ENCODE measurements at regions not wholly inside any gene's neighbourhood (a gene's known extent, or its start where the extent isn't known, plus 50 kb on each side); places are given as distances from the start of the nearest gene placed in this dataset.
"Not testable (repeated sequence)": the region's sequence is repeated elsewhere in the genome, so short reads cannot be mapped to it uniquely, and the experiment has no call there.

DNA sequence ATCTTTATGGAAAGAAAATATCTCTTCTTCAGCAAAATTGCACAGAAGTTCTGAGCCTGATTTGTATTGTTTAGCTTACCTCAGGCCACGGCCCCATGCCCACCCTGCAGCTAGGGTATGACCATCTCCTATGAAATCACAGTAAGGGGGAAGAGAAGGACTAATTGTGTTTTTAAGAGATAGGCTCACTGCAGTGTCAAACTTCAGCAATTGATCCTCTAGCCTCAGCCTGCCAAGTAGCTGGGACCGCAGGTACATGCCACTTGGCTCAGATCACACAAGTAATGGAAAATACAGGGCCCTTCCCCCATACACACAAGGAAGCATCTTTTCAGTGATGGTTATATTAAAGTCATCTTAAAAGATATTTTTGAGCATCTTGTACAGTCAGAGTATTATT, 60.0 kb downstream of the DMAC1 start:
- FAIRE-seq: no peak

DNA sequence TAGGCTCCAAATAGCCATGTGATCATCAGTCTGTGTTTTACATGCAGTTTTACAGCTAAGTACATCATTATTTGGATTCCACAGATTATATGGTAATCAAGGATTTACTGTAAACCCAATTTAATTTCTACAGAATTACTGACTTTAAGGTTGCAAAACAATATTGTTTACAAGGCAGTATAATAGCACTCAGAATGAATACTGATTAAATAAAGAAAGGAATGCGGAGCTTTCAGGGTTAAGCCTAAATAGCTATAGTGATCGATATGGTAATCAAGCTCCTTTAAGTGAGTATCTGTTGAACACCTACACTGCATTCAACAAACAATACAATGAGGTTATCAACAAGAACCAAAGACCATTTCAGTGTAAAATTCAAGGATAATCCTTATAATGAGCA, 64.3 kb downstream of the DMAC1 start:
- FAIRE-seq: no peak

DNA sequence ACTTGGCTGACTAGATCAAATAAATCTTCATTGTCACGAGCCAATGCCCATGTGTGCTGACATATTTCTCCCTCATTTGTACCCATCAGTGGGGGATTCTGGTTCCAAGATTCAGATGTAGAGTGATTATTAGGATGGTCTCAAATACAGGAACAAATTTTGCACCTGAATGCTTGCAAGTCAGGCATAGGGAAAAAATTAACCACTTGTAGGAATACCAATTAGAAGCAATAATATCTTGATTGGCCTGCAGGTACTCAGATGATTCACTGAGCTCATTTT, 69.5 kb downstream of the DMAC1 start:
- FAIRE-seq: no peak

DNA sequence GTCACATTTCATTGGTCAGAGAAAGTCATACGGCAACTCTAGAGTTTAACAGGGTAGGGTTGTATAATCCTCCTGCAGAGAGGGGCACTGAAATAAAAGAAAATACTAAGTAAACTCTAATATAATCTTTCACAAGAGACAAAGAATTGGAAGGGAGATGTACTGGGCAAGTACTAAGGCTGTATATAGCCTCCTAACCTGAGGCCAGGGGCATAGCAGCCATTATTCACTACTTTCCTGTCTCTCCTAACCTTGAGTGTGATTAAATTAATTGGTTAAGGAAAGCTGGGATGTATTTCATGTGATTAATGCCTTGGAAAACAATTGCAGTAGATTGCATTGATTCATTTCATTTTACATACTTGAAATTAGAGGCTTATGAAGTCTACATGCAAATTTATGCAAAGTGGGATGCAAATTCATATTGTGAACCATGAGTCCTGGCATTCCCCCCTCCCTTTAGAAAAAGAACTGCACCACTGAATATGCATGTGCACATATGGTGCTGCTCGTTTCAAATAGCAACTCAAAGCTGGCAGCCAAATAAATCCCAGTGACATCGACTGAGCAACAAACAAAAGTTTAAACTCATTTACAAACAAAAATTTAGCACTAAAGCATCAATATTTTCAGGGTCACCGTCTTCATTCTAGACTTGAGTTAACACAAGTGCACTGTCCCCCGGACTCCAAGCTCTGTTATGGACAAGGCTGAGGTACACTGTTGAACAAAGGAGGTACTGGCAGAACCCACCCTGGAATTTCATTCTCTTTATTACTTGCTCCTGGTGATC, 70.0 kb downstream of the DMAC1 start:
- no peak for FAIRE-seq

DNA sequence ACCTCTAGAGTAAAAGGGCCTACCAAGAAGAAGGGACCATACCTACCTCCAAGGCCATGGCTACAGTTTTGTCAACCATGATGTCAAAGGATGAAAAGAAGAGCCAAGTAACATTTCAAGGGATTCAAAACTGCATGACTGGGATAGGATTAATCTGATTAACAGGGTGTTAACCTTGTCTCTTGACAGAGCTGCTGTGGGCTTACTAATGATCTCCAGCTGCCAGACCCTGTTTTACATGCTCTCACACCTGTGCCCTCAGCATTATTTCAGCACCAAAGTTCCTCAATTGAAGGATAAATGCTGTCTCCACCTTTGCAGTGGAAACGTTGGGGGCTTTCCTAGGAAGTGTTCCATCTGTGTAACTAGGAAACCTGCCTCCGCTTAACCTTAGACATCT, 78.3 kb downstream of the DMAC1 start:
- no peak for FAIRE-seq

DNA sequence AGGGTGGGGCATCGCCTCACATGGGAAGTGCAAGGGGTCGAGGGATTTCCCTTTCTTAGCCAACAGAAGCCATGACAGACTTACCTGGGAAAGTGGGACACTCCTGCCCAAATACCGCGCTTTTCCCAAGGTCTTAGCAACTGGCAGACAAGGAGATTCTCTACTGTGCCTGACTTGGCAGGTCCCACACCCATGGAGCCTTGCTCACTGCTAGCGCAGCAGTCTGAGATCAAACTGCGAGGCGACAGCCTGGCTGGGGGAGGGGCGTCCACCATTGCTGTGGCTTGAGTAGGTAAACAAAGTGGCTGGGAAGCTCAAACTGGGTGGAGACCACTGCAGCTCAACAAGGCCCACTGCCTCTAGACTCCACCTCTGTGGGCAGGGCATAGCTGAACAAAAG, 86.5 kb downstream of the DMAC1 start:
- not testable (repeated sequence) for FAIRE-seq

DNA sequence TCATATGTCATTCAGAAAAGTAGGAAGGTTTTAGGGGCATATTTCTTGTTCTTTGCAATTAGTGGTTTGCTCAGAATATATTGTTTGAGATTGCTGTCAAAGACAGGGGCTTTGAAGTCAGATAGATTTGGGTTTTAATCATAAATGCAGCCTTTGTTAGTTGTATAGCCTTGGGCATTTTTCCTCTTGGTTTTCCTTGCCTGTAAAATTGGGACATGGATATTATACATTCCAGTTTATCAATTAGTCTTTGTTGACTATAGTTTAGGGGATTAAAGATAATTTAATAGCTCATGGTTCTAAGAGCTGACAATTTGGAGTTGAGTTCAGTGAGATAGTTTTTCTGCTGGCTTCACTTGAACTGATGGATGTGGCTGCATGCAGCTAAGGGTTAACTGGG, 88.9 kb downstream of the DMAC1 start:
- FAIRE-seq: no peak

DNA sequence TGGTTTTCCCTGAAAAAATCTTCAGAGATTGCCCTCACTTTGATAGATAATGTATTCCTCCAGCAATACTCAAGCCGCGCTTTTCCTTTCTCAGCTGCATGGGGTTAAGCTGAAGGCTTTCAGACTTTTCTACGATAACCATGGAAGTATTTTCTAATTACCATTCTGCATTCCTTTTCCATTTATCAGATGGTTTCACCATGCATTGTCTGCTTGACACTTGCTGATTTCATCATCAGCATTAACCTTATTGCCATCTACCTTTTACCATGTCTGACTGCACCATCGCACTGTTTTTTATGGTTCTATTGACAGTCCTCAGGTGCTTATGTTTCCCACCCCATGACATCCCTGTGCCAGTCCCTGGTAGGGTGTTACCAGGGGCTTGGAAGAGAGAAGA, 91.6 kb downstream of the DMAC1 start:
- FAIRE-seq: no peak

DNA sequence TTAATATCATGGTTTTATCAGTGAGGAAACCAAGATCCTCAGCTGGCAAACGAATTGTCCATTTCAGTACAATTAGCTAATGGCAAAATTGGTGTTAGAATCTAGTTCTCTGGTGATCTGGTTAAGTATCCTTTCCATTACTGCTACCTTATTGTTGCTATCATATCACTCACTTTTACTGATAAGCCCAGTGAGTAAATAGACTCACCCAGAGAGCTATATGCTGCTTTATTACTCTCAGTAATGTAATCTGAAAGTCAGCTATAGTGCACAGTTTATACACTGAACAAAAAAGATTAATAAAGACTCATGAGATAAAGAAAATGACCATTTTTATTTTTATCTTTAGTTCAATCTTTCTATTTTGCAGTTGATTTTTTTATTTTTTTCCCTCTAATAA, 95.0 kb downstream of the DMAC1 start:
- FAIRE-seq: no peak

DNA sequence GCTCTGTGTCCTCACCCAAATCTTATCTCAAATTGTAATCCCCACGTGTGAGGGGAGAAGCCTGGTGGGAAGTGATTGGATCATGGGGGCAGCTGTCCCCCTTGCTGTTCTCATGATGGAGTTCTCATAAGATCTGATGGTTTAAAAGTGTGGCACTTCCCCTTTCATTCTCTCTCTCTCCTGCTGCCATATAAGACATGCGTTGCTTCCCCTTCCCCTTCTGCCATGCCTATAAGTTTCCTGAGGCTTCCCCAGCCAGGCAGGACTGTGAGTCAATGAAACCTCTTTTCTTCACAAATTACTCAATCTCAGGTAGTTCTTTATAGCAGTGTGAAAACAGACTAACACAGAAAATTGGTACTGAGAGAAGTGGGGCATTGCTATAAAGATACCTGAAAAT, 107.7 kb downstream of the DMAC1 start:
- FAIRE-seq: no peak

DNA sequence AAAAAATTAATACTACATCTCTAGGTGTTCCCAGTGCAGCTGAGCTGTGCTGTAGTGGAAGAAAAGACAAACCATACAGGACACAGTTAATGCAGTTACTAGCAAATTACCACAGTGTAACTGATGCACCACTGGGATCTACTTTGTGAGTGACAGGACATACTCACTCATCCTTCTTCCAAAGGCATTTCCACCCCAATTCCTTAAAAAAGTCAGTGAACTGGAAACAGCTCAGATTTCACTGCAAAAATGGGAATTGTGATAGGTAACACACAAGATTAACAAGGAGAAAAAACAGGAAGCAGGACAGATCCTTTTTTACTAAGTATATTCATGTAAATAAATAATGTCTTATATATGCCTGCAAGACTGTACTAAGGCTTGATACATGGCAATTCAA, 109.6 kb downstream of the DMAC1 start:
- no peak for FAIRE-seq

DNA sequence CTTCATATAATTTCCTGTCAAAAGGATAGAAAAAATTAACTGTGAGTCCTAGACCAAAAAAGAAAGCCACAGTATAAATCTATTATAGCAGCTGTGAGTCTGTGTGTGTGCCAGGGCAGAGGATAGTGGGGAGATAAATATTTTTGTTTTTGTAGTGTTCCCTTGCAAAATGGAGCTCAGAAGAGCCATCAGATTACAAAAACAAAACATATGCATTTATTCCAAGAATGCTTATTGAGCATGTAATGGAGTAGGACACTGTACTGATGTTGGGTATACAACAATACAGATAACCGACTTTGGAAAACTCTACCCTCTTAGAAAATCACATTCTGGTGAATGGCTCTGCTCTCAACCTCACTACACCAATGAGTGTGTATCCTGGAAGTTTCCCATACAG, 111.0 kb downstream of the DMAC1 start:
- no peak for FAIRE-seq

DNA sequence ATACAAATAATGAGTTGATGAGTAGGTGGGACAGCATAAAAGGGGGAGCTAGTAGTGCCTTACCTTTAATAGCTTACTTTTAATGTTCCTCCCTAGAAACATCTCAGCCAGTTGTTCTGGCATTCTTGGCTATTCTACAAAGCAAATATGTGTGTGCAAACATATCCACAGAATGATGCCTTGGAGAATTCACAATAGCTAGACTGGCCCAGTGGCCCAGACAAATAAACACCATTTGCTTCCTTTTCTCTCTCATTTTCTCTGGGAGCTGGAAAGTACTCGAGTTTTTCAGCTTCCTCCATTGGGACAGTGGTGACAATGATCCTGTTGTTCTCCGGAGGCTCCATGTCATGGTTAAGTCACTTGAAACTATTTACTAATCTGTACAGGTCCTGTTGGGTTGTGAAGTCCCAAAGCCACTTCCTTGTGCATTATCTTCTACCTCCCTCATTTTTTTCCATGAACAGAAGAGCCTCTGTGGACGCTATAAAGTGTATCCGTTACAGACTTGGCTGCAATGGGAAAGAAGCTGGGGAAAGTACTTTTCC, 122.9 kb downstream of the DMAC1 start:
- FAIRE-seq: no peak

DNA sequence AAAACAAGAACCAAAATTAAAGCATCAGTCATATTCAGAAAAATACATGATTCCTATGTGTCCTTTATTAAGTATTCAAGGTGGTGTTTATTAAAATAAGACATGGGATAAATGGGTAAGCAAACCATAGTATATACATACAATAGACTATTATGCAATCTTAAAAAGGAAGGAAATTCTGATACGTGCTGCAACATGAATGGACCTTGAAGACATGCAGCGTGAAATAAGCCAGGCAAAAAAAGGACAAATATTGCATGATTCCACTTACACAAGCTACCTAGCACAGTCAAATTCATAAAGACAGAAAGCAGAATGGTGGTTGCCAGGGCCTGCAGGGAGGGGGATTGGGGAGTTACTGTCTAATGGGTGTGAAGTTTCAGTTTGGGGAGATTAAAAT, 127.7 kb downstream of the DMAC1 start:
- FAIRE-seq: no peak

DNA sequence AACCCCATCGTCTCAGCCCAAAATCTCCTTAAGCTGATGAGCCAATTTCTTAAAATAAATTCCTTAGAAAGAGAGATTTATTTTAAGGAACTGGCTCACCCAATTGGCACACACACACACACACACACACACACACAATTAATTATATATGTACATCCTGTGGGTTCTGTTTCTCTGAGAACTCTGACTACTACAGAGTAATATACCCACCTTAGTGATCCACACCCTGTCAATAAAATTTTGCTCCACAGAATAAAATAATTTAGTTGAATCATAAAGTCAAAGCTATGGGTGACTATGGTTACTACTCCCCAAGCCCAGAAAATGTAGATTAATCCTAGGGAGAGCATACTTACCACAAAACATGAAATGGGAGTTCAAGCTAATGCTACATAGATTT, 131.0 kb downstream of the DMAC1 start:
- FAIRE-seq: no peak

DNA sequence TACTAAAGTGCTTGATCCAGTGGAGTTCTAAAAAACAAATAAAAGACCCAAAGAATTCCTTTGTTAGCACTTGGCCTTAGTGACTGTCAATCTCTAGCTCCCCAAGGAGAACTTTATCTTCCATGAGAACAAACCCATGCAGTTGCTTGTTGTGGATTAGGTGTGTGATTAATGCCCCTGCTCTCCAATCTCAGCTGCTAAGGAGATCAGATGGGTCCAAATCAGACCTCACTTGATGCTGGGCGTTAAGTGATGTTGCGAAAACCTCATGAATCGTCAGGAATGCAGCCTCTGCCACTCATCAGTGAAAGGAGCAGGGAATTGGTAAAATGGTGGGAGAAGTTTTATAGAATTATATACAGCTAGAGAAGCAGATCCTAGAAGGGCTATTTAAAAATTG, 133.7 kb downstream of the DMAC1 start:
- FAIRE-seq: no peak

DNA sequence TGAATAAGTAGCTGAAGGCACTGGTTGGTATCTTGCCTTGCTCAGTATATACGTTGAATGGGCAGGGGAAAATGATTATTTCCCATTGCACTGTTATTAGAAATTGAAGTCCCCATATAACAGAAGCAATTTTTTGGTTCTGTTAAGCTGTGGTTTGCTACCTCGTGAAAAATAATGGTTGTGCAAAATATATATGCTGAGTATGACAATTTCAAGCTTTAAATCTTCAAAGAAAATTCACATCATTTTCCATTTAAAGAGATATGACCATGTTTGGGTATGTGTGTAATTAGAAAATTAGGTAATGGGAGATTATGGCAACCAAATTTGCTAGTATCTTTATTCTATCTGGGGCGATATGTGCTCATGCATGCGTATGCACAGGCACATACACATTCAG, 139.8 kb downstream of the DMAC1 start:
- no peak for FAIRE-seq

DNA sequence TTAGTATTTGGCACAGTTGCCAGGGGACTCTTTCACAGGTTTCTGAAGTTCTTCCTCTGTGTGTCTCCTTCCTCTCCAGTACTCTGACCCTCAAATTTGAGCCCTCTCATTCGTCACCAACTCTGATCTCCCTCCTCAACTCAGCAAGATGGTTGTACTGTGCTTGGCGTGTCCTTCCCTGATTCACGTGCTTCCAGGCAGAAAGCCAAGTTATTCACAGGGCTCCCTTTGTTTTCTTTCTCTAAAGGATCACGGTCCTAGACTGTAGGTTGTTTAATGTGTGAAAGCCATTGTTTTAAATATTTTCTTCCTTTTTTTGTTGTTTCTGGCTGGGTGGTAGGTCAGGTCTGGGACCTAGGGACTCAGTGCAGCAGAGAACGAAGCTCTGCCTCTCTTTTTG, 142.9 kb downstream of the DMAC1 start:
- FAIRE-seq: no peak

DNA sequence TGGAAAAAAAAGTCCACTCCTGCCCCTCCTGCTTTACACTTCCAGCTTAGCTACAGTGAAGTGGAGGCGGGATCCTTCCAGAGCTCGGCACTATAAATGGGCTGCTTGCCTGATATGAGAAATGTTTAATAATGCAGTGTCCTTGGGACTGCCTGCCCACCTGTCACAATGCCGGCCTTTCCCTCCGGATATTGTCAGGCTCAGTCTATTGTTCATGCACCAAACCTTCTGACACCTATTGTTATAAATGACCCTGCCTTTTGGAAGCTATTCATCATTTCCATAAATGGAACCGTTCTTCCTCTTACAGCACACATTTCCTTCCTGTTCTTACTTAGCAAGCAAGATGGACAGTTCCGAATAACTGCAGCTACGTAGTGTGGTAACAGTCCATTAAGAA, 146.3 kb downstream of the DMAC1 start:
- FAIRE-seq: no peak

DNA sequence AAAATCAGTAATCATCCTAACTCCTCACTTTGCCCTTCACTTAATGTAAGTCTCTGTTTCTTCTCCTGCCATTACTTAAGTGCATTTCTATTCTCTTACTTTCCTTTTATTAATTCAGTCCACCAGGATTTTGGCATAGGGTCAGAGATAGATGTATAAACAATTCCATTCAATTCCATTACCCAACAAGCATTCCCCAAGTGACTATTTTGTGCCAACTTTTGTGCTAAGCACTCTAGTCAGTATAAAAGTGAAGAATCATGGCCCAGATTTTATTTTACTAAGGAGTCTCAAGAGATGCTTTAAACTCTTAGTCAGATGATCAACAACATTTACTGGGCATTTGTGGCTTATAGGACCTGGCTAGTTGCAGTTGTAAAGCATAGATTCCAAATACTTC, 159.3 kb downstream of the DMAC1 start:
- FAIRE-seq: no peak

DNA sequence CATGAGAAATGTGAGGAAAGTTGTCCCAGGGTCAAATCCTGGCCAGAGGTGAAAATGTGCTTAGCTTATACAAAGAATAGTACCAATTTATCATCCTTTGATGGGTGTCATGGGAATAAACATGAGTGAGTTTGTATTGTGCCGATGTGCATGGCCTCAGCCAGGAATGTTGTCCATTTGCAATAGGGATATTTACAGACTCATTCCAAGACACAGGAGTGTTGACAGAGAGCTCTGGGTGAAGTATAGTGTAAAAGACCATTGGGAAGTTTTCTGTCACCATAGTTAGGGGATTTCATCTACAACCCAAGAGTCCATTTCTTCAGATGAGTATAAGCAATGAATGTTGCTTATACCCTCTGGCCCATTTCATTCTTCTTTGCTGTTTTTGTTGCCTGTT, 160.1 kb downstream of the DMAC1 start:
- FAIRE-seq: no peak

DNA sequence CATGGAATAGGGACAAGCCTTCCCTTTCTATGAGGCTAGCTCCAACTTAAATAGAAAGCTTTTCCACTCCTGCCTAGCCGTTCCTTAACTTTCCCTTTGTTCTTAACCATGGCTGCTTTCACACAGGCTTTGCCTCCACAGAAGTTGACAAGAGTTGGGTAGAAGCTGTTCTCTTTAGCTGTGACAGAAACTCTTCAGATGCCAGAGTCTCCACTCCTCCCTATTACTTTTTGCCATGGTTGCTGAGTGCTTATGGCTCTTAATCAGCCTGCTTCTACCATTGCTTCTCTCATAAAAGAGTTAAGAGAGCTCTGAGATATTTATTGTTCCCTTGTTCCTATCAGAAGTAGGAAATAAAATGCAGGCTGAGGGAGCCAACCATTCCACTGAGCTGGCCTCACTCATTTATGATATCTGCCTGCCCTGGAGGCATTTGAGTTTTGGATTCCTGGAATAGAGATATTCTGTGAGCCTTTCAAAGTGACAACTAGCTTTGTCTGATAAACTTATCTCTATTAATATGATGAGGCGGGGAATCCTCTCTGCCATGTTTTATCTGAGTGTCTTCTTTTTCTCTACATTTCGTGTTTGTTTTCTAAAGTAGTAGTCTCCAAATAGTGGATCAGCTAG, 162.6 kb downstream of the DMAC1 start:
- FAIRE-seq: no peak

DNA sequence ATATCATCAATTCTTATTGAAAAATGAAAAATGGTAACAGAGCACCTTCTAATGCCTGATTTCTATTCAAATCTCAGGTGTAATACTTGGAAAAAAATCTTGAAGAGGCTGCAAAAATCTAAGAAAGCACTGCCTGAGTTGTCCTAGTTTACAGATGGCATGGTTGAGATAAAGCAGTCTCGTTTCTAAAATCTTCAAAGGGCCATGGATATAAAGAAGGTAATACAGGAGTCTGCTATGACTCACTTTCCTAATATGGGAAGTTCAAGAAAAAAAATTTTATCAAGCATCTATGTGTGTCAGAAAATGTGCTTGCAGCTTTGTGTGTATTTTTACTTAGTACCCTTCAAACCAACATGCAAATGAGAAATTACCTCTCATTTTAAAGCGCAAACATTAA, 163.3 kb downstream of the DMAC1 start:
- FAIRE-seq: no peak

DNA sequence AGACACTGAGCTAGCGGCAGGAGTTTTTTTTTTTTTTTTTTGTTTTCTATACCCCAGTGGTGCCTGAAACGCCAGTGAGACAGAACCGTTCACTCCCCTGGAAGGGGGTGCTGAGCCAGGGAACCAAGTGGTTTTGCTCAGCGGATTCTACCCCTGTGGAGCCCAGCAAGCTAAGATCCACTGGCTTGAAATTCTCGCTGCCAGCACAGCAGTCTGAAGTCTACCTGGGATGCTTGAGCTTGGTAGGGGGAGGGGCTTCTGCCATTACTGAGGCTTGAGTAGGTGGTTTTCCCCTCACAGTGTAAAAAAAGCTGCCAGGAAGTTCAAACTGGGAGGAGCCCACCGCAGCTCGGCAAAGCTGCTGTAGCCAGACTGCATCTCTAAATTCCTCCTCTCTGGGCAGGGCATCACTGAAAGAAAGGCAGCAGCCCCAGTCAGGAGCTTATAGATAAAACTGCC, 173.0 kb downstream of the DMAC1 start:
- FAIRE-seq: not testable (repeated sequence)

DNA sequence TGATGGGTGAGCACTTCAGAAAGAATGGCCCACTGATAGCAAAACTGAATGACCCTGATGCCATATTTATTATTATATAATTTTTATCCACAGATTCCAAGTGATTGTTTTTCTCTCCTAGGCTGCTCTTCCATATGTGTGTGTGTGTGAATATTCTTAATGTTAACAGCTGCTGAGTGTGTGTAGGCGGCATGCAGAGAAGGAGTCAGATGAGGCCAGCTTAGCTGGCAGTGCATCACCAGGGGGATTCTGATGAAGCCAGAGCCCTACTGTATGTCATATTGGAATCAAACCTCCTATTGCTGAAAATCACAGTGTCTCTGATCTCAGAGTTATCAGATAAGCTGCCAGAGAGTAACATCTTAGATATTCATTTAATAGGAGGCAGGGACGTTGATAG, 177.1 kb downstream of the DMAC1 start:
- FAIRE-seq: no peak
